GM19328 (cell line): ENCODE measurements at regions not wholly inside any gene's neighbourhood (a gene's known extent, or its start where the extent isn't known, plus 50 kb on each side); places are given as distances from the start of the nearest gene placed in this dataset.
"Not testable (repeated sequence)": the region's sequence is repeated elsewhere in the genome, so short reads cannot be mapped to it uniquely, and the experiment has no call there.

Experiments
- ATAC-seq: cut with Tn5 transposase; IDR thresholded peaks from one replicate; pipeline ENCODE4 v1.9.1; 2021; ENCODE audit warnings: mild to moderate bottlenecking, moderate library complexity; ENCODE audit not compliant: unreplicated experiment

DNA sequence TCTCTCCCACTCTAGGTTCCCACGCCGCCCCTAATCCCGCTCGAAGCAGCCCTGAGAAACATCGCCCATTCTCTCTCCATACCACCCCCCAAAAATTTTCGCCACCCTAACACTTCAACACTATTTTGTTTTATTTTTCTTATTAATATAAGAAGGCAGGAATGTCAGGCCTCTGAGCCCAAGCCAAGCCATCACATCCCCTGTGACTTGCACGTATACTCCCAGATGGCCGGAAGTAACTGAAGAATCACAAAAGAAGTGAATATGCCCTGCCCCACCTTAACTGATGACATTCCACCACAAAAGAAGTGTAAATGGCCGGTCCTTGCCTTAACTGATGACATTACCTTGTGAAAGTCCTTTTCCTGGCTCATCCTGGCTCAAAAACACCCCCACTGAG, 127.2 kb upstream of the ADCY2 start:
- ATAC-seq, result not testable (repeated sequence)

GRCh38 chr5:7269591-7270274, 126.2 kb upstream of the ADCY2 start:
- ATAC-seq, result no peak

DNA sequence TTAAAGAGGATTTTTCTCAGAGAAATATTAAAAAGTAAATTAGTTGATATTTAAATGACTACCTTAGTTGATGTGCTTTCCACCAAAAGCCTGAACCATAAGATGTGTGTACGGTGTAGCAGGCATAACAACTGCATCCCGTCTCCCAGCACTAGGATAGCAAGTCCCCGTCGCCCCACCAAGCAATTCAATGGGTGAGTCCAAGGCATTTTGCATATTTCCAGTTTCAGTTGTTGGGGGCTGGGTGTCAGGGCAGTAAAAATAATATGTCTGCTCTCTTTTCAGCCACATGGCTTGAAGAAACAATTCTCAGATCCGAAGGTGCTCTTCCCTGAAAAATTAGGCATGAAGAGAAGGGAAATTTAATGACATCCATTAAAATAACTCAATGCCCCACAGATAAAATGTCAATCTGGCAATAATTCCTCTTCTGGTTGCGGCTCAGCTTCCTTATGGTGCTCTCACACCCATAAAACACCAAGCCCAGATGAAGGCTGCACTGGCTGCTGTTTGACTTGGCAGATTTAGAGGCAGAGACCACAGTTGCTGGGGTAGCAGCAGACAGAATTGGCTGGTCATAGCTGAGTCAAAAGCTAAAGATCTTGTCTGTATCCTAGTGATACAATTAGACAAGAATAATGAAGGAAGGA, 124.4 kb upstream of the ADCY2 start:
- no peak for ATAC-seq

- no peak for ATAC-seq
Measured at GRCh38 chr5:7272408-7272965, 123.5 kb upstream of the ADCY2 start.

DNA sequence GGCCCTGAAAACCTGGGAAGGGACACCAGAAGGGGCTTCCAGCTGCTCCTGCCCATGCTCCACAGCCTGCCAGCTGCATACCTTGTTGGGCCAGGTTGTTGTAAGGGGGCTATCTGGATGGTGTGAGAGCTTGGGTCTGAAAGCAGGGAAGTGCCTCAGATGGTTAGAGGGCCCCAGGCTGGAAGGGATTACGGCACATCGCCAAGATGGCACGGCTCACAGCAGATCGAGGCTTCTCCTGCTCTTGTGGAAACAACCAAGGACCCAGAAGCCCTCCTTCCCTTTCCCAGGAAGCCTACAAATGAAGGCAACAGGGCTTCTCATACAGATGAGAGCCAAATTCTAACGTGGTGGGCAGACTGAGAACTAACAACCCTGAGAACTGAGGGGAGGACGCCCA, 121.7 kb upstream of the ADCY2 start:
- ATAC-seq, result no peak

- not testable (repeated sequence) for ATAC-seq
Measured at GRCh38 chr5:7289634-7290033, 106.3 kb upstream of the ADCY2 start.

GRCh38 chr5:7297821-7298220, 98.1 kb upstream of the ADCY2 start:
- ATAC-seq, result not testable (repeated sequence)

GRCh38 chr5:7299731-7300130, 96.2 kb upstream of the ADCY2 start:
- not testable (repeated sequence) for ATAC-seq

DNA sequence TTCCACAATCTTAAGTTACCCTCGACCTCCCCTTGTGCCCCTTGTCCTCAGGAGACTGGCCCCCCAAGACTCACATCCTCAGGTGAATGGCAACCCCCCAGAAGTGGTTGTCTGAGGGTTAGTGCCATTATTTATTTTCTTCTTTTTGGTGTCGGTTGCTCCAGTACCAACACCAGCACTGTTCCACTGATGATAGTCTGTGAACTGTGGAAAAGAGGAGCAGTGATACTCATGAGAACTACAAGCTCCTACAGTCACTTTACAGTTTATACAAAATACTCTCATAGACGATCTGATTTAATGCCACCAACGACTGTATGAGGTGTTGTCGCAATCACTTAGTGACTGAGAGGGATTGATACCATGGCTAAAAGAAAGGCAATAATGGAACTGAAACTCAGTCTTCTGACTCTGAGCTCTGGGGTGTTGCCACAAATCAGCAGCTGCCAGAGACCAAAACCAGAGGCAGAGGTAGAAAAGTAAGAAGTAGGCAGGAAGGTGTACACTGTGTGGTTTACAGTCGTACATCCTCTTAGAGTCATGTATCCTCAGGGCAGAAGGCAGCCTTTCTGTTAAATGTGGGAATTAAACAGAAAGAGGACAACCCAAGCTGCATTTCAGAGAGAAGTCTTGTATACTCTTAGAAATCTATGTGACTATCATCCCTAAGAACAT, 90.8 kb upstream of the ADCY2 start:
- not testable (repeated sequence) for ATAC-seq

GRCh38 chr5:7306556-7306955, 89.4 kb upstream of the ADCY2 start:
- not testable (repeated sequence) for ATAC-seq

GRCh38 chr5:7307709-7308108, 88.2 kb upstream of the ADCY2 start:
- ATAC-seq, result not testable (repeated sequence)

GRCh38 chr5:7309715-7310114, 86.2 kb upstream of the ADCY2 start:
- not testable (repeated sequence) for ATAC-seq

DNA sequence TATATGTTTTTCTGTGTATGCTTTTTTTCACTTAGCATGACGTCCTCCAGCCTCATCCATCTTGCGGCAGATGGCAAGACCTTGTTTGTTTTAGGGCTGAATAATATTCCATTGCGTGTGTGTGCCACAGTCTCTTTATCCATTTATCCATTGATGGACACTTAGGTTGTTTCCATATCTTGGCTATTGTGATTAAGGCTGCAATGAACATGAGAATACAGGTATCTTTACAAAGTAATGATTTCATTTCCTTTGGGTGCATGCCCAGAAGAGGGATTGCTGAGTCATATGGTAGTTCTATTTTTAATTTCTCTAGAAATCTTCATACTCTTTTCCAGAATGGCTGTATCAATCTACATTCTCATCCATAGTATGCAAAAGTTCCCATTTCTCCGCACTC, 85.3 kb upstream of the ADCY2 start:
- not testable (repeated sequence) for ATAC-seq

DNA sequence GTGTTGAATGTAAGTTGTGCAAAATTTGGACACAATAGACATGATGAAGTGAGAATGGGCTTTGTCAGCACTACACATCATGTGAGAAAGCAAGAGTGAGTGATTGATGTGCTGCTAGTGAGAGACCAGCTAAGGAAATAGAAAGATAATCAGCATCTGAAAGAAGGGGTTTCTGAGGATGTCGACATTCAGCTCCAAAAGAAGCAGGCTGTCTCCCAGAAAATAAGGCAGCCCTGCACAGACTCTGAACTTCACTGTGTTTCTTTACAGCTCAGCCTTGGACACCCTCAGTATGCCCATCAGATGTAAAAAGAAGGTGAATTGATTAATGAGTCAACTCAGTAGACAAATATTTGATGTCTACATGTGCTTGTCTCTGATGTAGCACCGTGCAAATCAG, 80.8 kb upstream of the ADCY2 start:
- no peak for ATAC-seq

DNA sequence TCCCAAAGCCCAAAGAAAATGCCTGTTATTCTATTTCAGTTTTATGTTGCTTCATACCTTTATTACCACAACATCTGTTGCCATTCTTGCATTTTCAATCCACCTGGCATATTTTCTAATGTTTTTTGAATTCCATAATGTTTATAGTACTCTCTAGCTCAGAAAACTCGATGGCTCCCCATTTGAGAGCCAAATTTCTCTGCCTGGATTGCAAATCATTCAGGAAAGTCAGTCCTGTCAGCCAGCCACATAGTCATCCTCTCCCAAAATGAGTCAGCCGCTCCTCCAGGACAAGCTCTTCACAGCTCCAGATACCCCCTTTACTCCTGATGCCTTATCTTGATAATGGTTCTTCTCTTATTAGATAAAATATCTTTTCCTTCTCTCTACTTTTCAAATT, 78.2 kb upstream of the ADCY2 start:
- no peak for ATAC-seq

GRCh38 chr5:7320701-7321301, 75.1 kb upstream of the ADCY2 start:
- ATAC-seq, result no peak

GRCh38 chr5:7321724-7322123, 74.2 kb upstream of the ADCY2 start:
- ATAC-seq, result no peak

DNA sequence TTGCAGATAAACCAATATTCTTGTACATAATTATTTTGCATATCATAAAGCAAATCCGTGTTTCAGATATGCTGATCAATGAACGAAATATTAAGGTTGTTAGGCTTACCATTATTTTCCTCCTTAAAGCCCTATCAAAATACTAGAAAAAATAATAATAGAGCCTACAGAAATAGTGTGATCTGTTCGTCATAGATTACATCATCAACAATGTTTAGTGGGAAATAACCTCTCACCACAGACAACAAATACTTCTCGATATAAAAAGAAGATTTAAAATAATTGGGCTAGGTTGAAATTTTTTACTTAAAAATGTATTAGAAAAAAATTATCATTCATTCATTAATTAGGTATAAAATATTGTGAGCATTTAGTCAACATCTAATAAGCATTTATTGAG, 71.0 kb upstream of the ADCY2 start:
- ATAC-seq, result no peak

- no peak for ATAC-seq
Measured at GRCh38 chr5:7325975-7326913, 69.7 kb upstream of the ADCY2 start.

DNA sequence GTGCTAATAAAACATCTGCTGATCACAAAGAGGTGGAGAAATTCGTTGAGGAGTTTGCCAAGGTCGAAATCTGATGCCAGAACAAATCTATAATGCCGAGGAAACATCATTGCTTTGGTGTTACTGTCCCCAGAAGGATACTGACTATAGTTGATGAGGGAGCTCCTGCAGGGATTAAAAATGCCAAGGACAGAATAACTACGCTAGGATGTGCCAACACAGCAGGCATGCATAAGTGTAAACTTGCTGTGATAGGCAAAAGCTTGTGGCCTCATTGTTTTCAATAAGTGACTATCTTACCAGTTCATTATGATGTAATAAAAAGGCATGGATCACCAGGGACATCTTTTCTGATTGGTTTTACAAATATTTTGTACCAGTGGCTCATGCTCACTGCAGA, 66.8 kb upstream of the ADCY2 start:
- ATAC-seq, result no peak
